ENCODE measurements at regions not wholly inside any gene's neighbourhood (a gene's known extent, or its start where the extent isn't known, plus 50 kb on each side); places are given as distances from the start of the nearest gene placed in this dataset.
A peak's percentile ranks its signal among the peaks of the same experiment; 100 is the strongest.

DNA sequence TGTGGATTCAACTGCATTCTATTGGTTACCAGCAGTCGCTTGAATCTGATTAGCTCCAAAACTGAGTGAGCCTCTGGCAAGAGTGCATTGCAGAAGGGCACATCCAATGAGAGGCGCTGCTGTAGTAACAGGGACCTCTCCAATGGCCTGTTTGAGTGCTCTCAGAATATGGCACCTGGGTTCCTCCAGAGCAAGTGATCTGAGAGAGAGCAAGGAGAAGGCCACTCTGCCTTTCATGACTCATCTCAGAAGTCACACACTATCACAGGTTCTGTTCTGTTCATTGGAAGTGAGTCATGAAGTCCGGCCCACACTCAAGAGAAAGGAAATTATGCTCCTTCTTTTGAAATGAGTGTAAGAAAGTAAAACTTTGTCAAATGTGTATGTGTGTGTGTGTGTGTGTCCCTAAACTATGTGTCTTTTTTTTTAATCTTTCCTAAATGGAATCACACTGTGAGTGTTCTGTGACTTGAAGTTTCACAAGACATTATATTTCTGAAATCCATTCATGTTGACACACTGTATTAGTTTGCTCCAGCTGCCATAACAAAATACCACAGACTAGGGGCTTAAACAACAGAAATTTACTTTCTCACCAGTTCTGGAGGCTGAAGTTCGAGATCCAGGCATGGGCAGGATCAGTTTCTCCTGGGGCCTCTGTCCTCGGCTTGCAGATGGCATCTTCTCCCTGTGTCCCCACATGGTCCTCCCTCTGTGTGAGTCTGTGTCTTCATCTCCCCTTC is 138.3 kb upstream of the CDYL start:
- ChIA-PET CTCF (ENCODE audit: low intra/inter-chr PET ratio) (no interaction called here), POLR2A (interaction anchor here (0.5 to 2.1 kb wide), 2 partner anchors 9 to 54 kb away, joined by 3 to 19 read pairs; no protein-coding TSS in a partner anchor)
- Histone ChIP-seq H3K9me3 (replicated peaks; ENCODE audit: control insufficient read depth, insufficient read depth, low read depth, low read length) (0 out of 2 replicates have a peak, but pooled peaks cover 2% of the 10 kb centered on the region), H3K9ac (ENCODE audit: insufficient read depth in 1 of 2, low read depth in 2 of 2, low read length in 2 of 2) (no peak overlapping the region), H3K9me1 (ENCODE audit: control insufficient read depth, insufficient read depth, low read length) (no peaks in the 10 kb centered on the region), H3K27ac (ENCODE audit: extremely low read depth, low read depth, low read length) (peak overlapping the region; percentile 36; the same call in 2 of the 3 replicates), H3K4me3 (no peak overlapping the region), H3K79me2 (ENCODE audit: control insufficient read depth, insufficient read depth, low read length) (no peaks in the 10 kb centered on the region), H4K20me1 (replicated peaks; ENCODE audit: control insufficient read depth, insufficient read depth, low read length) (no peaks in the 10 kb centered on the region), H3K4me2 (ENCODE audit: insufficient read depth, low read length) (peak overlapping the region; percentile 21), H2AFZ (ENCODE audit: low read depth, low read length) (peak overlapping the region; percentile 69), H3K27me3 (ENCODE audit: control insufficient read depth in 2 of 2, insufficient read depth in 2 of 2, low read length in 2 of 2) (peaks cover 0 to 3% of the 10 kb centered on the region in 2 experiments; a peak in 2 of 5 replicates), H3K36me3 (ENCODE audit: control insufficient read depth, insufficient read depth, low read length) (no peaks in the 10 kb centered on the region), H3K4me1 (replicated peaks in 1 of 2; ENCODE audit: control insufficient read depth in 2 of 2, insufficient read depth in 2 of 2, low read length in 2 of 2) (peaks cover 3 to 16% of the 10 kb centered on the region in 2 experiments; a peak in 4 of 5 replicates)
- DNase-seq (ENCODE audit: extremely low read depth in 1 of 4, low spot score in 3 of 4) (peak; percentile 36 to 65 (median 47)), FAIRE-seq (peak; percentile 46), ATAC-seq (peak; percentile 61)
- 22% methylated on average over 5 of the region's 5 CpGs for WGBS (ENCODE audit: insufficient coverage, low coverage, missing lambda C conversion rate)
- intact Hi-C loops (cut with micrococcal nuclease): no loop called here
- in situ Hi-C loops (cut with MboI): no loop called here
- no TSS peak for BruUV-seq (replicated peaks)
- TF ChIP-seq ARID1B (IDR thresholded peaks at IDR 0.05) (peak; percentile 68), TRIM24 (IDR thresholded peaks at IDR 0.05) (peak; percentile 27 to 43; a peak in 2 of 4 replicates), ELF1 (tag; IDR thresholded peaks at IDR 0.05) (no peak), ZNF764 (CRISPR knock-in tag; IDR thresholded peaks at IDR 0.05; ENCODE audit: low read depth) (no peak), TAF9B (IDR thresholded peaks at IDR 0.05; ENCODE audit: partially characterized antibody) (no peak), SMARCC2 (IDR thresholded peaks at IDR 0.05; ENCODE audit: low read depth) (0 out of 2 replicates have a peak, but pooled peaks have one; percentile 21), RBFOX2 (IDR thresholded peaks at IDR 0.05; ENCODE audit: low read depth, low read length) (no peak), ZNF830 (CRISPR knock-in tag; IDR thresholded peaks at IDR 0.05) (no peak), PHB2 (IDR thresholded peaks at IDR 0.05; ENCODE audit: low read depth) (no peak), SRSF1 (IDR thresholded peaks at IDR 0.05; ENCODE audit: low read depth, low read length) (no peak), EGR1 (conservative IDR thresholded peaks at IDR 0.05) (peak; percentile 18; the same call in 1 of the 2 replicates), HNRNPK (IDR thresholded peaks at IDR 0.05; ENCODE audit: low read depth, low read length, poor library complexity, severe bottlenecking) (no peak), ZNF77 (CRISPR knock-in tag; IDR thresholded peaks at IDR 0.05) (no peak), MCM3 (IDR thresholded peaks at IDR 0.05) (no peak), KAT2B (IDR thresholded peaks at IDR 0.05; ENCODE audit: low read depth, low read length) (no peak)
- TF ChIP-seq, protein P1, sequence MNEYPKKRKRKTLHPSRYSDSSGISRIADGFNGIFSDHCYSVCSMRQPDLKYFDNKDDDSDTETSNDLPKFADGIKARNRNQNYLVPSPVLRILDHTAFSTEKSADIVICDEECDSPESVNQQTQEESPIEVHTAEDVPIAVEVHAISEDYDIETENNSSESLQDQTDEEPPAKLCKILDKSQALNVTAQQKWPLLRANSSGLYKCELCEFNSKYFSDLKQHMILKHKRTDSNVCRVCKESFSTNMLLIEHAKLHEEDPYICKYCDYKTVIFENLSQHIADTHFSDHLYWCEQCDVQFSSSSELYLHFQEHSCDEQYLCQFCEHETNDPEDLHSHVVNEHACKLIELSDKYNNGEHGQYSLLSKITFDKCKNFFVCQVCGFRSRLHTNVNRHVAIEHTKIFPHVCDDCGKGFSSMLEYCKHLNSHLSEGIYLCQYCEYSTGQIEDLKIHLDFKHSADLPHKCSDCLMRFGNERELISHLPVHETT (CRISPR knock-in tag; conservative IDR thresholded peaks at IDR 0.05 in 1 of 2, IDR thresholded peaks at IDR 0.05 in 1 of 2): no peak
- TF ChIP-seq, protein P2, sequence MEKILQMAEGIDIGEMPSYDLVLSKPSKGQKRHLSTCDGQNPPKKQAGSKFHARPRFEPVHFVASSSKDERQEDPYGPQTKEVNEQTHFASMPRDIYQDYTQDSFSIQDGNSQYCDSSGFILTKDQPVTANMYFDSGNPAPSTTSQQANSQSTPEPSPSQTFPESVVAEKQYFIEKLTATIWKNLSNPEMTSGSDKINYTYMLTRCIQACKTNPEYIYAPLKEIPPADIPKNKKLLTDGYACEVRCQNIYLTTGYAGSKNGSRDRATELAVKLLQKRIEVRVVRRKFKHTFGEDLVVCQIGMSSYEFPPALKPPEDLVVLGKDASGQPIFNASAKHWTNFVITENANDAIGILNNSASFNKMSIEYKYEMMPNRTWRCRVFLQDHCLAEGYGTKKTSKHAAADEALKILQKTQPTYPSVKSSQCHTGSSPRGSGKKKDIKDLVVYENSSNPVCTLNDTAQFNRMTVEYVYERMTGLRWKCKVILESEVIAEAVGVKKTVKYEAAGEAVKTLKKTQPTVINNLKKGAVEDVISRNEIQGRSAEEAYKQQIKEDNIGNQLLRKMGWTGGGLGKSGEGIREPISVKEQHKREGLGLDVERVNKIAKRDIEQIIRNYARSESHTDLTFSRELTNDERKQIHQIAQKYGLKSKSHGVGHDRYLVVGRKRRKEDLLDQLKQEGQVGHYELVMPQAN (IDR thresholded peaks at IDR 0.05; ENCODE audit: borderline replicate concordance): no peak
- TF ChIP-seq, protein P3, sequence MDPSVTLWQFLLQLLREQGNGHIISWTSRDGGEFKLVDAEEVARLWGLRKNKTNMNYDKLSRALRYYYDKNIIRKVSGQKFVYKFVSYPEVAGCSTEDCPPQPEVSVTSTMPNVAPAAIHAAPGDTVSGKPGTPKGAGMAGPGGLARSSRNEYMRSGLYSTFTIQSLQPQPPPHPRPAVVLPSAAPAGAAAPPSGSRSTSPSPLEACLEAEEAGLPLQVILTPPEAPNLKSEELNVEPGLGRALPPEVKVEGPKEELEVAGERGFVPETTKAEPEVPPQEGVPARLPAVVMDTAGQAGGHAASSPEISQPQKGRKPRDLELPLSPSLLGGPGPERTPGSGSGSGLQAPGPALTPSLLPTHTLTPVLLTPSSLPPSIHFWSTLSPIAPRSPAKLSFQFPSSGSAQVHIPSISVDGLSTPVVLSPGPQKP (CRISPR knock-in tag; IDR thresholded peaks at IDR 0.05): no peak

Data from K562 (cell line).